ENCODE measurements at regions not wholly inside any gene's neighbourhood (a gene's known extent, or its start where the extent isn't known, plus 50 kb on each side); places are given as distances from the start of the nearest gene placed in this dataset.

- peak; percentile 67 for DNase-seq (ENCODE audit: low read depth)
Observed at GRCh38 chr12:100675432-100675831, 101.9 kb downstream of the GAS2L3 start.

GRCh38 chr12:100681074-100681473 lies 107.6 kb downstream of the GAS2L3 start:
- no peak for DNase-seq (ENCODE audit: low read depth)

GRCh38 chr12:100682178-100682577 lies 108.7 kb downstream of the GAS2L3 start:
- DNase-seq (ENCODE audit: low read depth) = no peak

GRCh38 chr12:100687686-100688085 lies 106.9 kb upstream of the ANO4 start:
- DNase-seq (ENCODE audit: low read depth) = no peak

GRCh38 chr12:100688451-100688864 lies 106.1 kb upstream of the ANO4 start:
- no peak for DNase-seq (ENCODE audit: low read depth)

- no peak for DNase-seq (ENCODE audit: low read depth)
Observed at GRCh38 chr12:100692502-100692901, 102.1 kb upstream of the ANO4 start.

GRCh38 chr12:100698518-100698917 lies 96.1 kb upstream of the ANO4 start:
- DNase-seq (ENCODE audit: low read depth) = no peak

- no peak for DNase-seq (ENCODE audit: low read depth)
Observed at GRCh38 chr12:100699209-100699608, 95.4 kb upstream of the ANO4 start.

GRCh38 chr12:100703337-100703736 lies 91.2 kb upstream of the ANO4 start:
- DNase-seq (ENCODE audit: low read depth) = no peak

GRCh38 chr12:100703868-100704267 lies 90.7 kb upstream of the ANO4 start:
- no peak for DNase-seq (ENCODE audit: low read depth)

GRCh38 chr12:100706033-100706432 lies 88.5 kb upstream of the ANO4 start:
- DNase-seq (ENCODE audit: low read depth) = peak; percentile 91

- DNase-seq (ENCODE audit: low read depth) = no peak
Observed at GRCh38 chr12:100708591-100708990, 86.0 kb upstream of the ANO4 start.

GRCh38 chr12:100715976-100716944 lies 78.3 kb upstream of the ANO4 start:
- no peak for DNase-seq (ENCODE audit: low read depth)

- DNase-seq (ENCODE audit: low read depth) = no peak
Observed at GRCh38 chr12:100716945-100717732, 77.4 kb upstream of the ANO4 start.

GRCh38 chr12:100717733-100718067 lies 76.9 kb upstream of the ANO4 start:
- DNase-seq (ENCODE audit: low read depth) = no peak

- peak; percentile 42 for DNase-seq (ENCODE audit: low read depth)
Observed at GRCh38 chr12:100718187-100718586, 76.4 kb upstream of the ANO4 start.

GRCh38 chr12:100720016-100720654 lies 74.4 kb upstream of the ANO4 start:
- DNase-seq (ENCODE audit: low read depth) = no peak

- no peak for DNase-seq (ENCODE audit: low read depth)
Observed at GRCh38 chr12:100721169-100721568, 73.4 kb upstream of the ANO4 start.

- DNase-seq (ENCODE audit: low read depth) = no peak
Observed at GRCh38 chr12:100724071-100724470, 70.5 kb upstream of the ANO4 start.

- DNase-seq (ENCODE audit: low read depth) = no peak
Observed at GRCh38 chr12:100733817-100734593, 60.6 kb upstream of the ANO4 start.

GRCh38 chr12:100737168-100737567 lies 57.4 kb upstream of the ANO4 start:
- DNase-seq (ENCODE audit: low read depth) = no peak

- DNase-seq (ENCODE audit: low read depth) = no peak
Observed at GRCh38 chr12:100738086-100738485, 56.5 kb upstream of the ANO4 start.

Measured in HS-5 (cell line).